GM12875 (cell line): ENCODE measurements at regions not wholly inside any gene's neighbourhood (a gene's known extent, or its start where the extent isn't known, plus 50 kb on each side); places are given as distances from the start of the nearest gene placed in this dataset.
"Not testable (repeated sequence)": the region's sequence is repeated elsewhere in the genome, so short reads cannot be mapped to it uniquely, and the experiment has no call there.

Experiments
- H3K4me3 ChIP-seq: one replicate; pipeline ENCODE4 v1.5.1; 2011; ENCODE audit warnings: low read depth, low read length, control low read depth
- CTCF ChIP-seq: IDR thresholded peaks from 2 replicates; pipeline ENCODE4 v1.5.1; 2011; ENCODE audit warnings: low read depth, mild to moderate bottlenecking, control low read depth, inconsistent platforms, low read length, moderate library complexity, borderline replicate concordance; ENCODE audit not compliant: insufficient read depth

DNA sequence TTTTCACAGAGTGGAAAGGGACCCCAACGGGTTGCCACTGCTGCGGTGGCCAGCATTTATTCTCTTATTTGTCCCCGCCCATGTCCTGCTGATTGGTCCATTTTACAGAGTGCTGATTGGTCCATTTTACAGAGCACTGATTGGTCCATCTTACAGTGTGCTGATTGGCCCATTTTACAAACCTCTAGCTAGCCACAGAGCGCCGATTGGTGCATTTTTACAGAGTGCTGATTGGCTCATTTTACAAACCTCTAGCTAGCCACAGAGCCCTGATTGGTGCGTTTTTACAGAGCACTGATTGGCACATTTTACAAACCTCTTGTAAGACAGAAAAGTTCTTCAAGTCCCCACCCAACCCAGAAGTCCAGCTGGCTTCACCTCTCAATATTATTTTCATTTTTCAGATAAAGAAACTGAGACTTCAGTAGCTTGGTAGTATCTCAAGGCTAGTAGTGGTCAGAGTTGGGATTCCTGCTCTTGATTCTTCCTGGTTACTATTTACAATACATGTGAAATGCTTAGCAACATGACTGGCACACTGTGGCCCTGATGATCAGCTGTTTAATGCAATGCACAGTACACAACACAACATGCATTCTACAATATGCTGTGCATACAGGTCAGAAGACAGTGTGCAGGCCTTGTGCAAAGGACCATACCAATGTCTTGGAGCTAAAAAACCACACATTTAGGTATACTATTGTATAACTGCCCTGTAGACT is 63.6 kb upstream of the BOD1 start:
- H3K4me3 ChIP-seq = no peak overlapping the region
- no peak for TF ChIP-seq CTCF

- no peak for TF ChIP-seq CTCF
- no peak overlapping the region for H3K4me3 ChIP-seq
Measured at GRCh38 chr5:173680660-173681242, 64.3 kb upstream of the BOD1 start.

DNA sequence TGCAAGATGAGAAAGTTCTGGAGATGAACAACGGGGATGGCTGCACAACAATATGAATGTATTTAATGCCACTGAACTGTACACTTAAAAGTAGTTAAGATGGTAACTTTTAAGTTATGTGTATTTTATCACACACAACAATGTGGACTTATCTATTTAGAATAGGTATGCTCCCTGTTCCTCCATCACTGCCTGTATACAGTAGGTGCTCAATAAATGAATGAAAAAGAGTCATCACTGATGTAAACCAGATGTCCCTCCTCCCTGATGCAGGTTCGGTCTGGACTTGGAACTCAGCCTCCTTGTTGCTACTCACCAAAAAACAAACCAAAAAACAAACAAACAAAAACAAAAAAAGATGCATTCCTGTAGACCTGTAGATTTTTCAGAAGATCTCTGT is 65.9 kb upstream of the BOD1 start:
- no peak overlapping the region for H3K4me3 ChIP-seq
- TF ChIP-seq CTCF = no peak

DNA sequence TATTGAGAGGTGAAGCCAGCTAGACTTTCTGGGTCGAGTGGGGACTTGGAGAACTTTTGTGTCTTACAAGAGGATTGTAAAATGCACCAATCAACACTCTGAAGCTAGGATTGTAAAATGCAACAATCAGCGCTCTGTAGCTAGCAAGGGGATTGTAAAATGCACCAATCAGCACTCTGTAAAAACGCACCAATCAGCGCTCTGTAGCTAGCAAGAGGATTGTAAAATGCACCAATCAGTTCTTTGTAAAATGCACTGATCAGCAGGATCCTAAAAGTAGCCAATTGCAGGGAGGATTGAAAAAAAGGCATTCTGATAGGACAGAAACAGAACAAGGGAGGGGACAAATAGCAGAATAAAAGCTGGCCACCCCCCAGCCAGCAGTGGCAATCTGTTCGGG is 68.1 kb upstream of the BOD1 start:
- not testable (repeated sequence) for H3K4me3 ChIP-seq

DNA sequence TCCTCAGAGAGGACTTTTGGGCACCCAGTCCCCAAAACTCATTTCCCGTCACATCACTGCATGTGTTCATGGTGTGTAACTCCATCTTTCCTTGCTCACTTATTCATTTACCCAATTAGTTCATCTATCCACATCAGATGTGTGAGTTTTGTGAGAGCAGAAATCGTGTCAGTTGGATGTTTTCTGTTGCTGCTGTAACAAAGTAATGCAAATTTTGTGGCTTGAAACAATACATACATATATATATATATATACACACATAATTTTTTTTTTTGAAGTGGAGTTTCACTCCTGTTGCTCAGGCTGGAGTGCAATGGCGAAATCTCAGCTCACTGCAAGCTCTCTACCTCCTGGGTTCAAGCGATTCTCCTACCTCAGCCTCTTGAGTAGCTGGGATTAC is 70.5 kb upstream of the BOD1 start:
- TF ChIP-seq CTCF = no peak
- no peak overlapping the region for H3K4me3 ChIP-seq

DNA sequence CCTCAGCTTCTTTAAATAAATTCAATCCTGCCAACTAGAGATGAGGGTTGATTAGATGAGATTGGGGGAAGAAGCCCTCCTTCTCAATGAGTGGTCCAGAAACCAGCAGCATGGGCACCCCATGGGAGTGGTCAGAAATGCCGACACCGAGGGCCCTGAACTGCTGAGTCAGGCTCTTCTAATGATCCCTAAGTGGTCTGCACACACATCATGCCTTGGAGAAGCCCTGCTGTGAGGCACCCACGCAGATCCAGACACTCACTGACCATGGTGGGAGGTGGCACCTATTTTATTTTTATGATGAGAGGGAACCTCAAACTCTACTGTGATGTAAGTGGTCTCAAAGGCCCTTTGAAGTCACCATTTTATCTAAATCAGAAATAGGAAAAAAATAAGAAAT is 72.3 kb upstream of the BOD1 start:
- no peak for TF ChIP-seq CTCF
- no peak overlapping the region for H3K4me3 ChIP-seq

DNA sequence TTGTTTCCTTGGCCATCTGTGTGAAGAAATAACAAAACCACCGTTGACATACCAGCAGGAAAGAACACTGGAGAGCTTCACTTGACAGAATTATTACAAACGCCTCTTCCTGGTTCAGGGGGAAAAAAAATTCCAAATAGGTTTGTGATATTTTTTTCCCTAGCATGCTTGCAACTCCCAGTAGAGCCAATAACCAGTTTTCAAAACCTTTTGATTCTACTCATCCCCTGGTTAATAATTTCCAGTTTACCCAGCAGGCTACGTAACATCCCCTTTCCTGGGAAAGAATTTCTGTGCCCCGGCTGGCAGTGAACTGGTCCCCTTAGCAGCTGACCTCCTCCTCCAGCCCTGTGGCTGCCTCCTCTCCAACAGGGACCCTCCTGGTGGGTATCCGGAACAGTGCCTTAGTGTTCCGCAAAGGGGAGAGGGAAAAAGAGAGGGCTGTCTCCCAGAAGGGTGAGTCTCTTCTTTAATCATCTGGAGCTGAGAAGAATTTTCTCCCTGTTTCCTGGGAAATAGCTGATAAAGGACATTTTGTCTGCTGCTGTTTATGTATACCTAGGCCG is 72.8 kb upstream of the BOD1 start:
- TF ChIP-seq CTCF = no peak
- H3K4me3 ChIP-seq = no peak overlapping the region
